ENCODE measurements at regions not wholly inside any gene's neighbourhood (a gene's known extent, or its start where the extent isn't known, plus 50 kb on each side); places are given as distances from the start of the nearest gene placed in this dataset.

GRCh38 chr3:127033171-127033570, 50.3 kb downstream of the PLXNA1 start:
- DNase-seq (ENCODE audit: low read depth, low spot score): no peak

- DNase-seq (ENCODE audit: low read depth, low spot score): no peak
Measured at GRCh38 chr3:127033786-127034185, 50.9 kb downstream of the PLXNA1 start.

- no peak for DNase-seq (ENCODE audit: low read depth, low spot score)
Measured at GRCh38 chr3:127034195-127034989, 51.5 kb downstream of the PLXNA1 start.

- no peak for DNase-seq (ENCODE audit: low read depth, low spot score)
Measured at GRCh38 chr3:127034990-127035652, 52.2 kb downstream of the PLXNA1 start.

GRCh38 chr3:127035677-127036076, 52.8 kb downstream of the PLXNA1 start:
- peak; percentile 35 for DNase-seq (ENCODE audit: low read depth, low spot score)

- no peak for DNase-seq (ENCODE audit: low read depth, low spot score)
Measured at GRCh38 chr3:127036209-127037020, 53.5 kb downstream of the PLXNA1 start.

- DNase-seq (ENCODE audit: low read depth, low spot score): no peak
Measured at GRCh38 chr3:127037021-127037400, 54.1 kb downstream of the PLXNA1 start.

GRCh38 chr3:127037418-127037841, 54.5 kb downstream of the PLXNA1 start:
- DNase-seq (ENCODE audit: low read depth, low spot score): no peak

GRCh38 chr3:127037971-127038446, 55.1 kb downstream of the PLXNA1 start:
- DNase-seq (ENCODE audit: low read depth, low spot score): no peak

- no peak for DNase-seq (ENCODE audit: low read depth, low spot score)
Measured at GRCh38 chr3:127038466-127038865, 55.6 kb downstream of the PLXNA1 start.

GRCh38 chr3:127038923-127039581, 56.1 kb downstream of the PLXNA1 start:
- no peak for DNase-seq (ENCODE audit: low read depth, low spot score)

GRCh38 chr3:127039719-127040118, 56.8 kb downstream of the PLXNA1 start:
- no peak for DNase-seq (ENCODE audit: low read depth, low spot score)

- DNase-seq (ENCODE audit: low read depth, low spot score): no peak
Measured at GRCh38 chr3:127040216-127040615, 57.3 kb downstream of the PLXNA1 start.

- no peak for DNase-seq (ENCODE audit: low read depth, low spot score)
Measured at GRCh38 chr3:127041264-127041820, 58.4 kb downstream of the PLXNA1 start.

GRCh38 chr3:127041933-127042332, 59.0 kb downstream of the PLXNA1 start:
- no peak for DNase-seq (ENCODE audit: low read depth, low spot score)

GRCh38 chr3:127042634-127043033, 59.7 kb downstream of the PLXNA1 start:
- DNase-seq (ENCODE audit: low read depth, low spot score): no peak

GRCh38 chr3:127043041-127043641, 60.2 kb downstream of the PLXNA1 start:
- DNase-seq (ENCODE audit: low read depth, low spot score): no peak

GRCh38 chr3:127043731-127044510, 61.0 kb downstream of the PLXNA1 start:
- no peak for DNase-seq (ENCODE audit: low read depth, low spot score)

- DNase-seq (ENCODE audit: low read depth, low spot score): no peak
Measured at GRCh38 chr3:127044996-127045395, 62.1 kb downstream of the PLXNA1 start.

- no peak for DNase-seq (ENCODE audit: low read depth, low spot score)
Measured at GRCh38 chr3:127045435-127046045, 62.6 kb downstream of the PLXNA1 start.
